ENCODE measurements at regions not wholly inside any gene's neighbourhood (a gene's known extent, or its start where the extent isn't known, plus 50 kb on each side); places are given as distances from the start of the nearest gene placed in this dataset.

- Histone ChIP-seq H3K9me3 (replicated peaks) (peaks cover 6% of the 10 kb centered on the region), H3K36me3 (no peaks in the 10 kb centered on the region; the same call in 1 of the 2 replicates), H3K4me3 (no peak overlapping the region), H3K4me1 (replicated peaks) (no peaks in the 10 kb centered on the region), H3K27me3 (replicated peaks) (no peaks in the 10 kb centered on the region), H3K27ac (no peak overlapping the region)
- DNase-seq (ENCODE audit: low read depth in 1 of 2, low spot score in 2 of 2) = no peak
These were observed 163.8 kb downstream of the CHRM3 start for GRCh38 chr1:239550178-239550577.

- Histone ChIP-seq H3K4me1 (replicated peaks) (no peaks in the 10 kb centered on the region), H3K4me3 (no peak overlapping the region), H3K36me3 (no peaks in the 10 kb centered on the region; the same call in 1 of the 2 replicates), H3K27ac (no peak overlapping the region), H3K9me3 (replicated peaks) (0 out of 2 replicates have a peak, but pooled peaks cover 2% of the 10 kb centered on the region), H3K27me3 (replicated peaks) (no peaks in the 10 kb centered on the region)
- no peak for DNase-seq (ENCODE audit: low read depth in 1 of 2, low spot score in 2 of 2)
These were observed 169.0 kb downstream of the CHRM3 start for GRCh38 chr1:239555350-239555749.

- no peak overlapping the region for H3K27ac ChIP-seq
- H3K27me3 ChIP-seq (replicated peaks) = no peaks in the 10 kb centered on the region
- no peaks in the 10 kb centered on the region for H3K36me3 ChIP-seq
- no peak overlapping the region for H3K4me3 ChIP-seq
- H3K9me3 ChIP-seq (replicated peaks) = 0 out of 2 replicates have a peak, but pooled peaks cover 4% of the 10 kb centered on the region
- no peaks in the 10 kb centered on the region for H3K4me1 ChIP-seq (replicated peaks)
- DNase-seq (ENCODE audit: low read depth in 1 of 2, low spot score in 2 of 2) = no peak
These were observed 172.2 kb downstream of the CHRM3 start for GRCh38 chr1:239558559-239558958.

- no peaks in the 10 kb centered on the region for H3K36me3 ChIP-seq
- H3K27me3 ChIP-seq (replicated peaks) = no peaks in the 10 kb centered on the region
- no peak overlapping the region for H3K27ac ChIP-seq
- no peaks in the 10 kb centered on the region for H3K4me1 ChIP-seq (replicated peaks)
- H3K4me3 ChIP-seq = no peak overlapping the region
- H3K9me3 ChIP-seq (replicated peaks) = 0 out of 2 replicates have a peak, but pooled peaks cover 4% of the 10 kb centered on the region
- no peak for DNase-seq (ENCODE audit: low read depth in 1 of 2, low spot score in 2 of 2)
These were observed 172.6 kb downstream of the CHRM3 start for GRCh38 chr1:239558991-239559390.

GRCh38 chr1:239560921-239561320, 174.6 kb downstream of the CHRM3 start:
- H3K27ac ChIP-seq = no peak overlapping the region
- no peaks in the 10 kb centered on the region for H3K4me1 ChIP-seq (replicated peaks)
- no peak for DNase-seq (ENCODE audit: low read depth in 1 of 2, low spot score in 2 of 2)
- no peaks in the 10 kb centered on the region for H3K36me3 ChIP-seq
- H3K27me3 ChIP-seq (replicated peaks) = no peaks in the 10 kb centered on the region
- no peak overlapping the region for H3K4me3 ChIP-seq
- 0 out of 2 replicates have a peak, but pooled peaks cover 4% of the 10 kb centered on the region for H3K9me3 ChIP-seq (replicated peaks)

- no peaks in the 10 kb centered on the region for H3K27me3 ChIP-seq (replicated peaks)
- H3K4me1 ChIP-seq (replicated peaks) = no peaks in the 10 kb centered on the region
- no peak for DNase-seq (ENCODE audit: low read depth in 1 of 2, low spot score in 2 of 2)
- no peak overlapping the region for H3K4me3 ChIP-seq
- H3K9me3 ChIP-seq (replicated peaks) = 0 out of 2 replicates have a peak, but pooled peaks cover 4% of the 10 kb centered on the region
- H3K36me3 ChIP-seq = no peaks in the 10 kb centered on the region
- H3K27ac ChIP-seq = no peak overlapping the region
These were observed 175.7 kb downstream of the CHRM3 start for GRCh38 chr1:239562095-239562494.

GRCh38 chr1:239563681-239564080, 177.3 kb downstream of the CHRM3 start:
- Histone ChIP-seq H3K36me3 (no peaks in the 10 kb centered on the region), H3K27me3 (replicated peaks) (no peaks in the 10 kb centered on the region), H3K4me1 (replicated peaks) (no peaks in the 10 kb centered on the region), H3K27ac (no peak overlapping the region), H3K4me3 (no peak overlapping the region), H3K9me3 (replicated peaks) (0 out of 2 replicates have a peak, but pooled peaks cover 4% of the 10 kb centered on the region)
- no peak for DNase-seq (ENCODE audit: low read depth in 1 of 2, low spot score in 2 of 2)

GRCh38 chr1:239566074-239566473, 179.7 kb downstream of the CHRM3 start:
- no peak for DNase-seq (ENCODE audit: low read depth in 1 of 2, low spot score in 2 of 2)
- no peak overlapping the region for H3K4me3 ChIP-seq
- H3K36me3 ChIP-seq = no peaks in the 10 kb centered on the region
- H3K27ac ChIP-seq = no peak overlapping the region
- H3K9me3 ChIP-seq (replicated peaks) = peaks cover 2% of the 10 kb centered on the region; the same call in 1 of the 2 replicates
- no peaks in the 10 kb centered on the region for H3K27me3 ChIP-seq (replicated peaks)
- H3K4me1 ChIP-seq (replicated peaks) = no peaks in the 10 kb centered on the region

- Histone ChIP-seq H3K4me1 (replicated peaks) (no peaks in the 10 kb centered on the region), H3K36me3 (no peaks in the 10 kb centered on the region), H3K27ac (no peak overlapping the region), H3K9me3 (replicated peaks) (no peaks in the 10 kb centered on the region; the same call in 1 of the 2 replicates), H3K27me3 (replicated peaks) (no peaks in the 10 kb centered on the region), H3K4me3 (no peak overlapping the region)
- DNase-seq (ENCODE audit: low read depth in 1 of 2, low spot score in 2 of 2) = no peak
These were observed 184.5 kb downstream of the CHRM3 start for GRCh38 chr1:239570878-239571277.

GRCh38 chr1:239572183-239572582, 185.8 kb downstream of the CHRM3 start:
- no peaks in the 10 kb centered on the region for H3K36me3 ChIP-seq
- no peak overlapping the region for H3K4me3 ChIP-seq
- H3K27ac ChIP-seq = no peak overlapping the region
- DNase-seq (ENCODE audit: low read depth in 1 of 2, low spot score in 2 of 2) = no peak
- H3K9me3 ChIP-seq (replicated peaks) = peaks cover 2% of the 10 kb centered on the region; the same call in 1 of the 2 replicates
- H3K4me1 ChIP-seq (replicated peaks) = no peaks in the 10 kb centered on the region
- H3K27me3 ChIP-seq (replicated peaks) = no peaks in the 10 kb centered on the region

- Histone ChIP-seq H3K27me3 (replicated peaks) (no peaks in the 10 kb centered on the region), H3K36me3 (no peaks in the 10 kb centered on the region), H3K4me1 (replicated peaks) (no peaks in the 10 kb centered on the region), H3K27ac (no peak overlapping the region), H3K4me3 (no peak overlapping the region), H3K9me3 (replicated peaks) (peaks cover 2% of the 10 kb centered on the region; the same call in 1 of the 2 replicates)
- DNase-seq (ENCODE audit: low read depth in 1 of 2, low spot score in 2 of 2) = no peak
These were observed 187.7 kb downstream of the CHRM3 start for GRCh38 chr1:239574112-239574511.

- Histone ChIP-seq H3K27ac (no peak overlapping the region), H3K4me3 (no peak overlapping the region), H3K27me3 (replicated peaks) (no peaks in the 10 kb centered on the region), H3K4me1 (replicated peaks) (no peaks in the 10 kb centered on the region), H3K9me3 (replicated peaks) (peaks cover 2% of the 10 kb centered on the region; the same call in 1 of the 2 replicates), H3K36me3 (no peaks in the 10 kb centered on the region)
- DNase-seq (ENCODE audit: low read depth in 1 of 2, low spot score in 2 of 2) = no peak
These were observed 188.7 kb downstream of the CHRM3 start for GRCh38 chr1:239575113-239575512.

- H3K36me3 ChIP-seq = no peaks in the 10 kb centered on the region
- H3K27me3 ChIP-seq (replicated peaks) = no peaks in the 10 kb centered on the region
- no peak overlapping the region for H3K4me3 ChIP-seq
- H3K9me3 ChIP-seq (replicated peaks) = peaks cover 4% of the 10 kb centered on the region
- H3K27ac ChIP-seq = no peak overlapping the region
- DNase-seq (ENCODE audit: low read depth in 1 of 2, low spot score in 2 of 2) = no peak
- no peaks in the 10 kb centered on the region for H3K4me1 ChIP-seq (replicated peaks)
These were observed 197.2 kb downstream of the CHRM3 start for GRCh38 chr1:239583536-239583935.

- Histone ChIP-seq H3K27me3 (replicated peaks) (no peaks in the 10 kb centered on the region), H3K36me3 (no peaks in the 10 kb centered on the region), H3K27ac (no peak overlapping the region), H3K4me3 (no peak overlapping the region), H3K9me3 (replicated peaks) (peaks cover 4% of the 10 kb centered on the region; the same call in 1 of the 2 replicates), H3K4me1 (replicated peaks) (no peaks in the 10 kb centered on the region)
- no peak for DNase-seq (ENCODE audit: low read depth in 1 of 2, low spot score in 2 of 2)
These were observed 199.8 kb downstream of the CHRM3 start for GRCh38 chr1:239586128-239586527.

GRCh38 chr1:239587066-239587465, 200.7 kb downstream of the CHRM3 start:
- Histone ChIP-seq H3K9me3 (replicated peaks) (peaks cover 4% of the 10 kb centered on the region; the same call in 1 of the 2 replicates), H3K27ac (no peak overlapping the region), H3K27me3 (replicated peaks) (no peaks in the 10 kb centered on the region), H3K4me3 (no peak overlapping the region), H3K36me3 (no peaks in the 10 kb centered on the region), H3K4me1 (replicated peaks) (no peaks in the 10 kb centered on the region)
- no peak for DNase-seq (ENCODE audit: low read depth in 1 of 2, low spot score in 2 of 2)

All from SJSA1 (cell line).